ENCODE measurements at regions not wholly inside any gene's neighbourhood (a gene's known extent, or its start where the extent isn't known, plus 50 kb on each side); places are given as distances from the start of the nearest gene placed in this dataset.
"Not testable (repeated sequence)": the region's sequence is repeated elsewhere in the genome, so short reads cannot be mapped to it uniquely, and the experiment has no call there.

DNA sequence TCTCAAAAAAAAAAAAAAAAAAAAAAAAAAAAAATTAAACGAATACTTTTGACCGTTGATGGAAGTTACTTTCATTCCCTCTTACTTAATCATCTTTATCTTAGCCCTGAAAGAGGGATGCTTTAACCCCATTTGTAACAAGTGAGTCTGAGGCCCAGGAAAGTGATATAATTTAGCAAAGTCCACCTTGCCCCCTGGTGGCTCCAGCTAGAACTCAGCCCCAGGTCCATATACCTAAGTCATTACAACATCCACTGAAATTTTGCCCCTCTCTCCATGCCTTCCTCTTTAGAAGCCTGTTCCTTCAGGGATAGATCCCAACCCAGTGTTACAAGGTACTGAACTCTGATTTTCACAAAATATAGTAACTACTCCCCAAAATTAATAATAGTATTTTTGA is 116.3 kb upstream of the KRTAP5-11 start:
- TF ChIP-seq, protein P1, sequence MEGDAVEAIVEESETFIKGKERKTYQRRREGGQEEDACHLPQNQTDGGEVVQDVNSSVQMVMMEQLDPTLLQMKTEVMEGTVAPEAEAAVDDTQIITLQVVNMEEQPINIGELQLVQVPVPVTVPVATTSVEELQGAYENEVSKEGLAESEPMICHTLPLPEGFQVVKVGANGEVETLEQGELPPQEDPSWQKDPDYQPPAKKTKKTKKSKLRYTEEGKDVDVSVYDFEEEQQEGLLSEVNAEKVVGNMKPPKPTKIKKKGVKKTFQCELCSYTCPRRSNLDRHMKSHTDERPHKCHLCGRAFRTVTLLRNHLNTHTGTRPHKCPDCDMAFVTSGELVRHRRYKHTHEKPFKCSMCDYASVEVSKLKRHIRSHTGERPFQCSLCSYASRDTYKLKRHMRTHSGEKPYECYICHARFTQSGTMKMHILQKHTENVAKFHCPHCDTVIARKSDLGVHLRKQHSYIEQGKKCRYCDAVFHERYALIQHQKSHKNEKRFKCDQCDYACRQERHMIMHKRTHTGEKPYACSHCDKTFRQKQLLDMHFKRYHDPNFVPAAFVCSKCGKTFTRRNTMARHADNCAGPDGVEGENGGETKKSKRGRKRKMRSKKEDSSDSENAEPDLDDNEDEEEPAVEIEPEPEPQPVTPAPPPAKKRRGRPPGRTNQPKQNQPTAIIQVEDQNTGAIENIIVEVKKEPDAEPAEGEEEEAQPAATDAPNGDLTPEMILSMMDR (IDR thresholded peaks at IDR 0.05): not testable (repeated sequence)
- TF ChIP-seq POLR2A, EP300 (IDR thresholded peaks at IDR 0.05): not testable (repeated sequence)
